HepG2 (cell line): ENCODE measurements at regions not wholly inside any gene's neighbourhood (a gene's known extent, or its start where the extent isn't known, plus 50 kb on each side); places are given as distances from the start of the nearest gene placed in this dataset.
"Not testable (repeated sequence)": the region's sequence is repeated elsewhere in the genome, so short reads cannot be mapped to it uniquely, and the experiment has no call there.

Experiments used
- ATAC-seq: fragments of 200-7000 bp; cut with Tn5 transposase; 3 replicates; pipeline ENCODE4 v1.9.1; 2020; ENCODE audit warnings: mild to moderate bottlenecking, moderate library complexity
- BruUV-seq: library from RNA; stranded (reverse); fragments of 400-500 nt; replicated peaks from 2 replicates; lab custom pipeline; 2021; lab: Mats Ljungman, UMichigan
- CTCF ChIA-PET: fragments of 300-600 bp; formaldehyde crosslinking; extraction: SDS; loops from one replicate; lab custom pipeline; 2021; ENCODE audit warnings: low total read pairs, inconsistent platforms, low intra/inter-chr PET ratio; lab: Yijun Ruan, JAX
- POLR2A ChIA-PET: fragments of 350-600 bp; sonication (Branson Sonifier 250); formaldehyde crosslinking; loops from one replicate; lab custom pipeline; 2020; ENCODE audit warnings: antibody characterized with exemption, inconsistent platforms; lab: Yijun Ruan, JAX
- DNase-seq: peaks from one replicate; pipeline ENCODE4 v3.0.0-alpha.2; 2015; ENCODE audit warnings: low spot score
- FAIRE-seq: peaks from 3 replicates; lab custom pipeline; 2011; peaks lifted over from hg19 to GRCh38; lab: Jason Lieb, UNC
- H2AFZ ChIP-seq: one replicate; pipeline ENCODE4 v1.6.1; 2011; ENCODE audit warnings: low read length, inconsistent platforms
- H3K27ac ChIP-seq: fragments of 300-600 bp; 3 replicates; pipeline ENCODE4 v1.8.0; 2011; ENCODE audit warnings: mixed run types, mild to moderate bottlenecking, mixed read lengths, low read length, inconsistent platforms; ENCODE audit not compliant: insufficient read depth; ENCODE audit errors: extremely low read length
- H3K27me3 ChIP-seq, 2 experiments: fragments of 200-600 bp in 1 of 2; 2 replicates in 1 of 2; 3 replicates in 1 of 2; pipeline versions ENCODE4 v1.6.0 to v1.8.0; 2011; ENCODE audit warnings: low read length in 2 of 2, mild to moderate bottlenecking in 2 of 2, moderate library complexity in 2 of 2, inconsistent platforms in 1 of 2; ENCODE audit not compliant: insufficient read depth in 2 of 2, control insufficient read depth in 1 of 2
- H3K36me3 ChIP-seq, 2 experiments: fragments of 200-600 bp in 1 of 2; replicated peaks in 1 of 2; 2 replicates in 1 of 2; 3 replicates in 1 of 2; pipeline versions ENCODE4 v1.5.1 to v1.8.0; 2011; ENCODE audit warnings: low read length in 2 of 2, inconsistent platforms in 1 of 2; ENCODE audit not compliant: insufficient read depth in 2 of 2, control insufficient read depth in 1 of 2
- H3K4me1 ChIP-seq: 2 replicates; pipeline ENCODE4 v1.5.1; 2012; ENCODE audit warnings: low read length, inconsistent platforms; ENCODE audit not compliant: insufficient read depth
- H3K4me2 ChIP-seq: 2 replicates; pipeline ENCODE4 v1.6.0; 2011; ENCODE audit warnings: low read depth, low read length, inconsistent platforms
- H3K4me3 ChIP-seq, 3 experiments: fragments of 200-600 bp in 1 of 3; sonication (generic), shearing (Covaris generic) in 1 of 3; replicated peaks in 1 of 3; 2 replicates each; pipeline ENCODE4 v1.5.1; 2011 to 2016; ENCODE audit warnings: low read length in 3 of 3, inconsistent platforms in 2 of 3, low read depth in 2 of 3, mild to moderate bottlenecking in 2 of 3, control low read depth in 1 of 3, mixed read lengths in 1 of 3; ENCODE audit not compliant: insufficient read depth in 1 of 3
- H3K79me2 ChIP-seq: one replicate; pipeline ENCODE4 v1.6.1; 2011; ENCODE audit warnings: low read length, inconsistent platforms; ENCODE audit not compliant: insufficient read depth
- H3K9ac ChIP-seq: 2 replicates; pipeline ENCODE4 v1.6.0; 2011; ENCODE audit warnings: mild to moderate bottlenecking, low read depth, low read length, inconsistent platforms; ENCODE audit not compliant: insufficient read depth
- H3K9me3 ChIP-seq: 2 replicates; pipeline ENCODE4 v1.5.1; 2012; ENCODE audit warnings: mild to moderate bottlenecking, low read length
- H4K20me1 ChIP-seq: 2 replicates; pipeline ENCODE4 v1.6.0; 2011; ENCODE audit warnings: inconsistent platforms, mild to moderate bottlenecking, low read length, moderate library complexity; ENCODE audit not compliant: insufficient read depth
- ARNT ChIP-seq: fragments of 450-650 bp; IDR thresholded peaks from 2 replicates; pipeline ENCODE4 v1.6.1; 2017
- CBFB ChIP-seq: sonication (generic); formaldehyde crosslinking; IDR thresholded peaks from 2 replicates; pipeline ENCODE4 v1.4.0; 2020; ENCODE audit warnings: missing genetic modification reagents
- KLF15 ChIP-seq: sonication (generic); formaldehyde crosslinking; IDR thresholded peaks from 2 replicates; pipeline ENCODE4 v1.8.1; 2023; ENCODE audit warnings: borderline replicate concordance, mild to moderate bottlenecking, inconsistent platforms, missing genetic modification reagents, mixed read lengths
- LCORL ChIP-seq, 2 experiments: fragments of 450-650 bp in 1 of 2; sonication (generic) in 1 of 2; formaldehyde crosslinking in 1 of 2; IDR thresholded peaks; 2 replicates each; pipeline versions ENCODE4 v1.5.0 to v1.6.1; 2017 to 2020; ENCODE audit warnings: antibody characterized with exemption in 1 of 2, missing genetic modification reagents in 1 of 2
- MIXL1 ChIP-seq: IDR thresholded peaks from 2 replicates; pipeline ENCODE4 v1.6.1; 2016
- NFKB2 ChIP-seq: sonication (generic); formaldehyde crosslinking; IDR thresholded peaks from 2 replicates; pipeline ENCODE4 v1.4.0; 2020; ENCODE audit warnings: missing genetic modification reagents, borderline replicate concordance
- PITX1 ChIP-seq: sonication (generic); formaldehyde crosslinking; IDR thresholded peaks from 2 replicates; pipeline ENCODE4 v1.5.1; 2020; ENCODE audit warnings: mild to moderate bottlenecking, missing genetic modification reagents
- PTBP1 ChIP-seq: fragments of 200-400 bp; formaldehyde crosslinking; IDR thresholded peaks from 2 replicates; pipeline ENCODE4 v1.6.1; 2018; ENCODE audit warnings: low read length, low read depth; ENCODE audit not compliant: poor library complexity, severe bottlenecking
- SAFB2 ChIP-seq: sonication (generic); formaldehyde crosslinking; IDR thresholded peaks from 2 replicates; pipeline ENCODE4 v1.5.1; 2020; ENCODE audit warnings: missing genetic modification reagents, low read depth, mild to moderate bottlenecking, borderline replicate concordance
- SCMH1 ChIP-seq: sonication (generic); formaldehyde crosslinking; IDR thresholded peaks from 2 replicates; pipeline ENCODE4 v1.9.0; 2021; ENCODE audit warnings: missing genetic modification reagents, mild to moderate bottlenecking, borderline replicate concordance
- SMARCC2 ChIP-seq: fragments of 450-650 bp; IDR thresholded peaks from 2 replicates; pipeline ENCODE4 v1.6.1; 2017; ENCODE audit warnings: antibody characterized with exemption, mild to moderate bottlenecking
- ZBTB3 ChIP-seq: sonication (generic); formaldehyde crosslinking; IDR thresholded peaks from 2 replicates; pipeline ENCODE4 v1.4.0; 2020; ENCODE audit warnings: low read depth, mild to moderate bottlenecking, moderate library complexity, missing genetic modification reagents, borderline replicate concordance
- ZNF329 ChIP-seq: sonication (generic); formaldehyde crosslinking; IDR thresholded peaks from 2 replicates; pipeline ENCODE4 v1.9.0; 2021; ENCODE audit warnings: low read depth, mild to moderate bottlenecking, missing genetic modification reagents
- ZNF790 ChIP-seq: sonication (generic); formaldehyde crosslinking; IDR thresholded peaks from 2 replicates; pipeline ENCODE4 v1.8.0; 2022; ENCODE audit warnings: missing genetic modification reagents, mild to moderate bottlenecking, borderline replicate concordance
- WGBS: methylation state at CpG from one replicate; pipeline ENCODE4 v1.1.6; 2017; ENCODE audit warnings: low lambda C conversion rate; 5-methylcytosine and 5-hydroxymethylcytosine counted together
- in situ Hi-C: cut with HindIII; loops from 2 replicates; pipeline ENCODE4 v1.10.0; 2017; ENCODE audit warnings: low pct_unique_long_range_greater_than_20kb; ENCODE audit not compliant: extremely low pct_ligation_motif_present
- intact Hi-C: fragments of 100-400 bp; cut with micrococcal nuclease; formaldehyde crosslinking; loops from one replicate; pipeline ENCODE4 v1.10.0; 2022; ENCODE audit not compliant: unreplicated experiment
- TF ChIP-seq, protein P1 (sequence below): sonication (generic); formaldehyde crosslinking; IDR thresholded peaks from 2 replicates; pipeline ENCODE4 v1.4.0; 2020; ENCODE audit warnings: missing genetic modification reagents

DNA sequence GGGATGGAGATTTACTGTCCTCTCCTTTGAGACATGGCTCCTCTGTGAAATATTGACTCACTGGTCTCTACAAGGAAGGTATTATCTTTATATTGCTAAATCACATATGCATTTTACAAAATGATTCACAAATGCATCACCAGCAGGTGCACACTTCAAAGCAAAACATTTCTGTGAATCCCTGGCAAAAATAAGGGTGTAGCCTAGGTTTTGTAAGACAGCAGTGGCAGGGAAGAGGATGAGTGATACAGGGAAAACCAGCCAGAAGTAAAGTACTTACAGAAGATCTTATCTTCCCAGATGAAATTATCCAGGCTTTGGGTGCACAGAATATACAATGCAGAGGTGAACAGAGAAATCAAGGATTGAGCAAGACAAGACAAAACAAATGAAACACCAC is 1094.6 kb downstream of the GATA3 start:
- Histone ChIP-seq H3K4me1 (no peaks in the 10 kb centered on the region), H4K20me1 (no peaks in the 10 kb centered on the region), H2AFZ (no peak overlapping the region), H3K27me3 (no peaks in the 10 kb centered on the region), H3K9me3 (no peaks in the 10 kb centered on the region), H3K9ac (no peak overlapping the region), H3K79me2 (no peaks in the 10 kb centered on the region), H3K27ac (no peak overlapping the region), H3K4me3 (no peak overlapping the region), H3K36me3 (no peaks in the 10 kb centered on the region), H3K4me2 (no peak overlapping the region)
- in situ Hi-C loops (no loop called here), intact Hi-C loops (no loop called here)
- ChIA-PET POLR2A (no interaction called here), CTCF (no interaction called here)
- no peak for FAIRE-seq
- no peak for ATAC-seq
- BruUV-seq, result no TSS peak
- TF ChIP-seq ZNF329 (CRISPR knock-in tag), result no peak
- TF ChIP-seq SAFB2 (CRISPR knock-in tag), result no peak
- TF ChIP-seq SCMH1 (CRISPR knock-in tag), result no peak
- no peak for TF ChIP-seq PTBP1
- TF ChIP-seq ZNF790 (CRISPR knock-in tag), result no peak
- no peak for TF ChIP-seq ARNT
- TF ChIP-seq PITX1, result no peak
- TF ChIP-seq NFKB2 (CRISPR knock-in tag), result no peak
- TF ChIP-seq KLF15 (CRISPR knock-in tag), result no peak
- TF ChIP-seq CBFB (CRISPR knock-in tag), result no peak
- TF ChIP-seq SMARCC2, result no peak
- no peak for TF ChIP-seq LCORL (IDR thresholded peaks at IDR 0.05)
- TF ChIP-seq LCORL (CRISPR knock-in tag; IDR thresholded peaks at IDR 0.05), result no peak
- TF ChIP-seq ZBTB3 (CRISPR knock-in tag), result no peak
- TF ChIP-seq, protein P1, sequence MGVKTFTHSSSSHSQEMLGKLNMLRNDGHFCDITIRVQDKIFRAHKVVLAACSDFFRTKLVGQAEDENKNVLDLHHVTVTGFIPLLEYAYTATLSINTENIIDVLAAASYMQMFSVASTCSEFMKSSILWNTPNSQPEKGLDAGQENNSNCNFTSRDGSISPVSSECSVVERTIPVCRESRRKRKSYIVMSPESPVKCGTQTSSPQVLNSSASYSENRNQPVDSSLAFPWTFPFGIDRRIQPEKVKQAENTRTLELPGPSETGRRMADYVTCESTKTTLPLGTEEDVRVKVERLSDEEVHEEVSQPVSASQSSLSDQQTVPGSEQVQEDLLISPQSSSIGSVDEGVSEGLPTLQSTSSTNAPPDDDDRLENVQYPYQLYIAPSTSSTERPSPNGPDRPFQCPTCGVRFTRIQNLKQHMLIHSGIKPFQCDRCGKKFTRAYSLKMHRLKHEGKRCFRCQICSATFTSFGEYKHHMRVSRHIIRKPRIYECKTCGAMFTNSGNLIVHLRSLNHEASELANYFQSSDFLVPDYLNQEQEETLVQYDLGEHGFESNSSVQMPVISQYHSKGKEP (CRISPR knock-in tag), result no peak
- no peak for TF ChIP-seq MIXL1 (CRISPR knock-in tag)
- no peak for DNase-seq

DNA sequence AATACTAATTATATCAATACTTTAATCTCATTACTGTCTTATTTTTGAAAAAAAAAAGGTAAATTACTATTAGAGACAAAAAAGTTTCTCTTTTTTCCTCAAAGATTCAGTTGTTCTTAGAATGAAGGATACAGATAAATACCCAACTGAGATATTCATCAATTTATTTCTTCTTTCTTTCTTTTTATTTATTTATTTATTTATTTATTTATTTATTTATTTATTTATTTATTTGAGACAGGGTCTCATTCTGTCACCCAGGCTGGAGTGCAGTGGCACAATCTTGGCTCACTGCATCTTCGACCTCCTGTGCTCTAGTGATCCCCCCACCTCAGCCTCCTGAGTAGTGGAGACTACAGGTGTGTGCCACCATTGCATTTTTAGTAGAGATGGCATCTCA is 1098.6 kb downstream of the GATA3 start:
- H3K4me2 ChIP-seq, ATAC-seq, H3K4me1 ChIP-seq, H3K79me2 ChIP-seq, DNase-seq, H3K4me3 ChIP-seq, H2AFZ ChIP-seq, H3K9me3 ChIP-seq, CTCF ChIA-PET, POLR2A ChIA-PET, H3K27me3 ChIP-seq, H3K36me3 ChIP-seq, FAIRE-seq, in situ Hi-C loops, H4K20me1 ChIP-seq, H3K9ac ChIP-seq, BruUV-seq, intact Hi-C loops, H3K27ac ChIP-seq: not testable (repeated sequence)
- WGBS, result 4% methylated on average over 1 of the region's 1 CpG
